A673 (cell line): ENCODE measurements at regions not wholly inside any gene's neighbourhood (a gene's known extent, or its start where the extent isn't known, plus 50 kb on each side); places are given as distances from the start of the nearest gene placed in this dataset.

Experiments used
- BruUV-seq: library from RNA; stranded (reverse); fragments of 400-500 nt; replicated peaks from 2 replicates; lab custom pipeline; 2021; lab: Mats Ljungman, UMichigan
- CTCF ChIA-PET: fragments of 300-600 bp; sonication (Branson Sonifier 250); formaldehyde crosslinking; loops from one replicate; lab custom pipeline; 2022; ENCODE audit warnings: antibody characterized with exemption; lab: Charles Lee
- POLR2A ChIA-PET: fragments of 300-600 bp; sonication (Branson Sonifier 250); formaldehyde crosslinking; loops from one replicate; lab custom pipeline; 2022; ENCODE audit warnings: antibody characterized with exemption; ENCODE audit not compliant: low non-redundant PET; lab: Charles Lee
- DNase-seq: peaks from one replicate; pipeline ENCODE4 v3.0.0-alpha.2; 2015; ENCODE audit warnings: low spot score
- H3K27ac ChIP-seq: fragments of 200-600 bp; sonication (generic); 2 replicates; pipeline ENCODE4 v1.5.1; 2016; ENCODE audit warnings: mixed run types, low read depth, mild to moderate bottlenecking, mixed read lengths, antibody characterized with exemption, low read length; ENCODE audit not compliant: poor library complexity, severe bottlenecking
- H3K27me3 ChIP-seq: fragments of 200-600 bp; sonication (generic); replicated peaks from 2 replicates; pipeline ENCODE4 v1.6.1; 2017; ENCODE audit warnings: mixed run types, low read depth, mild to moderate bottlenecking, mixed read lengths, antibody characterized with exemption, low read length; ENCODE audit not compliant: insufficient read depth, poor library complexity
- H3K36me3 ChIP-seq: fragments of 200-600 bp; sonication (generic); 2 replicates; pipeline ENCODE4 v1.6.1; 2016; ENCODE audit warnings: mixed run types, mild to moderate bottlenecking, mixed read lengths, antibody characterized with exemption, low read length; ENCODE audit not compliant: insufficient read depth, poor library complexity, severe bottlenecking
- H3K4me1 ChIP-seq: fragments of 200-600 bp; sonication (generic); 2 replicates; pipeline ENCODE4 v1.6.1; 2017; ENCODE audit warnings: mixed run types, mild to moderate bottlenecking, mixed read lengths, antibody characterized with exemption, low read length; ENCODE audit not compliant: insufficient read depth, poor library complexity, severe bottlenecking
- H3K4me3 ChIP-seq: fragments of 200-600 bp; sonication (generic); 2 replicates; pipeline ENCODE4 v1.5.1; 2016; ENCODE audit warnings: low read depth, mixed run types, mild to moderate bottlenecking, mixed read lengths, low read length; ENCODE audit not compliant: poor library complexity, severe bottlenecking
- H3K9me3 ChIP-seq: fragments of 200-600 bp; sonication (generic); 2 replicates; pipeline ENCODE4 v1.6.1; 2016; ENCODE audit warnings: mixed run types, low read depth, mild to moderate bottlenecking, mixed read lengths, antibody characterized with exemption, low read length; ENCODE audit not compliant: poor library complexity, severe bottlenecking
- CTCF ChIP-seq: fragments of 300-800, 200-600 bp; sonication (generic); conservative IDR thresholded peaks from 2 replicates; pipeline ENCODE4 v1.5.1; 2017; ENCODE audit warnings: low read depth, mild to moderate bottlenecking, antibody characterized with exemption, low read length, moderate library complexity, mixed read lengths
- EZH2 ChIP-seq: fragments of 200-600 bp; sonication (generic); IDR thresholded peaks from 2 replicates; pipeline ENCODE4 v1.6.1; 2017; ENCODE audit warnings: borderline replicate concordance, low read depth, mild to moderate bottlenecking, mixed read lengths, antibody characterized with exemption, low read length; ENCODE audit not compliant: poor library complexity, severe bottlenecking
- intact Hi-C: fragments of 100-400 bp; cut with micrococcal nuclease; formaldehyde crosslinking; loops from one replicate; pipeline ENCODE4 v1.10.0; 2022; ENCODE audit not compliant: unreplicated experiment

GRCh38 chr6:167677422-167677789, 149.3 kb upstream of the AFDN start:
- intact Hi-C loops, result no loop called here
- Histone ChIP-seq H3K27ac (no peak overlapping the region), H3K9me3 (no peaks in the 10 kb centered on the region), H3K27me3 (no peaks in the 10 kb centered on the region), H3K4me3 (peak overlapping the region; percentile 54), H3K36me3 (no peaks in the 10 kb centered on the region), H3K4me1 (peaks cover 17% of the 10 kb centered on the region)
- TF ChIP-seq CTCF, result no peak
- CTCF ChIA-PET, result no interaction called here
- no peak for DNase-seq
- BruUV-seq, result no TSS peak
- POLR2A ChIA-PET, result no interaction called here

- no peaks in the 10 kb centered on the region for H3K27me3 ChIP-seq
- POLR2A ChIA-PET, result no interaction called here
- CTCF ChIA-PET, result no interaction called here
- H3K4me1 ChIP-seq, result peaks cover 17% of the 10 kb centered on the region
- H3K4me3 ChIP-seq, result peak overlapping the region; percentile 54
- no TSS peak for BruUV-seq
- no peak overlapping the region for H3K27ac ChIP-seq
- intact Hi-C loops, result loop anchor here (2.0 kb wide), 1 partner anchor 18 kb away; no protein-coding TSS in a partner anchor
- DNase-seq, result peak; percentile 64
- no peaks in the 10 kb centered on the region for H3K9me3 ChIP-seq
- TF ChIP-seq EZH2 (no peak), CTCF (no peak)
- H3K36me3 ChIP-seq, result no peaks in the 10 kb centered on the region
Measured at GRCh38 chr6:167678102-167679101, 148.3 kb upstream of the AFDN start.

GRCh38 chr6:167679122-167679736, 147.5 kb upstream of the AFDN start:
- DNase-seq, result no peak
- CTCF ChIA-PET, result no interaction called here
- H3K27ac ChIP-seq, result no peak overlapping the region
- BruUV-seq, result no TSS peak
- H3K27me3 ChIP-seq, result no peaks in the 10 kb centered on the region
- H3K9me3 ChIP-seq, result no peaks in the 10 kb centered on the region
- POLR2A ChIA-PET, result no interaction called here
- intact Hi-C loops, result loop anchor here (2.0 kb wide), 1 partner anchor 18 kb away; no protein-coding TSS in a partner anchor
- no peak for TF ChIP-seq EZH2
- no peak for TF ChIP-seq CTCF
- no peaks in the 10 kb centered on the region for H3K36me3 ChIP-seq
- peaks cover 17% of the 10 kb centered on the region for H3K4me1 ChIP-seq
- peak overlapping the region; percentile 54 for H3K4me3 ChIP-seq
